Muscle of arm (tissue), 1 donor: ENCODE measurements at regions not wholly inside any gene's neighbourhood (a gene's known extent, or its start where the extent isn't known, plus 50 kb on each side); places are given as distances from the start of the nearest gene placed in this dataset.

ENCODE experiments used
- DNase-seq: peaks from one replicate; pipeline ENCODE4 v3.0.0-alpha.2; 2013

GRCh38 chr10:4691301-4691700, 134.7 kb upstream of the AKR1E2 start:
- DNase-seq, result no peak

DNA sequence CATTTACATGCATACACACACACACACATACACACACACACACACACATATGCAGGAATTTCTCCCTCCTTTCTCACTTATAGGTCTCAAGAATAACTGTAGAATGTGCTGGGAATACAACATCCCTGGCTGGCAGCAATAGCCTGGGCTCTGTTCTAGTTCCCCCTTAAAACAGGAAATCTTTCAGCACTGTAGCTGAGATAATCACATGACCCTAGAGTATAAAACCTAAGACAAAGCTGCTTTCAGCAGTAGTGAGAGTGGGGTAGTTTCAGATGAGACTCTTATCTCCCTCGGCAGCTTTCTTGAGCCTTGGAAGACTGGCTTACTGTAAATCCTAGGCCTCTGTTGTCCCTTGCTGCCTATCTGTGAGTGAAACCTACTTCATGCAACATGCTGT, 137.4 kb upstream of the AKR1E2 start:
- DNase-seq, result no peak

DNA sequence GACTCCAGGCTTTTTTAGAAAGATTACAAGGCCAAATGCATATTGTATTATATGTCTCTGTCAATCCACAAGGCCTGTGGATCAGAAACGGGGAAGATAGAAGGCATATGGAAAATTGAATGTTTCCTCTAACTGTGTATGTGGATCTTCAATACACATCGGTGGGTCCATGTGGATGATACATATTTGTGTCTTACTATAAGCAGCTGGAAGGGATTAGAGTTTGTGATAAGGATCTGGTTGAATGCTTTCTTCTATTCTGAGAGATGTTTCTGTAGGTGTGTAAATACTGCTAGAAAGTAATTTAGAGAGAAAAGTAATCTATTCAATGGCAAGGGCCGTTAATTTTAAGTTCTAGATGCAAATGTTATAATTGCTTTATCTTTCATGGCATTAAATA, 137.8 kb upstream of the AKR1E2 start:
- DNase-seq, result no peak

- DNase-seq, result no peak
Measured at GRCh38 chr10:4687397-4687796, 138.6 kb upstream of the AKR1E2 start.

DNA sequence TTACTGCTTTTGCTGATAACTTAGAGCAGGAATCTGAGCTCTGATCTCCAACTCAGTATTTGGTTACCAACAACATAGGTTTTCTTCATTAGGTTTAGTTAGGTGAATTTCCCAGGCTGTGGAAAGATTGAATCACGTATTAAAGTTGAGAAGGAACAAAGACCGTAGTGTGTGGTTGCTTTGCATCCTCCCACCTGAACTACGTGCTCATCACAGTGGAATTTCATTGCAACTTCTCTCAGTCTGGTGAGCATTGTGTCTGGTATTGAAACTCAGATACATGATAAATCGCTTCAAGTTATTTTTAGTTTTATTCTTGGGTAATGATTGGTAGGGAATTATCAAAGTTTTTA, 139.4 kb upstream of the AKR1E2 start:
- no peak for DNase-seq

GRCh38 chr10:4685904-4686643, 139.9 kb upstream of the AKR1E2 start:
- no peak for DNase-seq

- no peak for DNase-seq
Measured at GRCh38 chr10:4685491-4685890, 140.5 kb upstream of the AKR1E2 start.

DNA sequence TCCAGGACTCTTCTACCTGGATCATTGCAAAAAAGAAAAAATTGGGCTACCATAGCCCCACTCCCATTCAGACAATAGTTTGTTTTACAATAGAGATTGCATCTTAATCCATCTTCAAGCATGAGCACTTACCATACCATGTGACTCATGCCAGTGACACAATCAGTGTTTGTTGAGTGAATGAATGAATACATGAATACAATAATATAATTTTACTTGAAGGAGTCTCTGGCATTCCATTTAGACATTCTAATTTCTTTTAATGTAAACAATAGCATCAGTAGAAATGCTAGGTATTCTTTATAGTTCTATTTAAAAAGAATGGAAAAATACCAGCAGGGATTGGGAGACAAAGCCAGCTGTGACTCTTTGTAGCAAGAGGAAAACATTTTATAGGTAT, 141.6 kb upstream of the AKR1E2 start:
- no peak for DNase-seq

GRCh38 chr10:4683838-4684237, 142.2 kb upstream of the AKR1E2 start:
- no peak for DNase-seq

DNA sequence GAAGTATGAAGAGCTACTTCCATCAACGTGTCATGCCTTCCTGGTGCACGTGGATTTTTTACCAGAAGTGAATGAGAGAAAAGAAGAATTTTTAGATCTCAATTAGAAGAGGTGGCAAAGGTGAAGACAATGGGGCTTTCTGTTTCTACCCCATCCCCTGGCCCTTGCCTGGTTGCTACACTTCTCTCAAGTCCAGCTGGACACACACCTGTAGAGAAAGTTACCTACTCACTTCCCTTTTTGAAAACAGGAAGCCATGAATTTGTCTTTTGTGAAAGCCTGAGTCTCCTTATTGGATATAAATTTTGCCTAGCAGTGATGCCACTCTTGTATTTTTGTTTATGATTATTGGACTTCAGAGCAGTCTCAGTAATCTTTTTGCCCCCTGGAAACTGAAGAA, 142.9 kb upstream of the AKR1E2 start:
- DNase-seq, result no peak

DNA sequence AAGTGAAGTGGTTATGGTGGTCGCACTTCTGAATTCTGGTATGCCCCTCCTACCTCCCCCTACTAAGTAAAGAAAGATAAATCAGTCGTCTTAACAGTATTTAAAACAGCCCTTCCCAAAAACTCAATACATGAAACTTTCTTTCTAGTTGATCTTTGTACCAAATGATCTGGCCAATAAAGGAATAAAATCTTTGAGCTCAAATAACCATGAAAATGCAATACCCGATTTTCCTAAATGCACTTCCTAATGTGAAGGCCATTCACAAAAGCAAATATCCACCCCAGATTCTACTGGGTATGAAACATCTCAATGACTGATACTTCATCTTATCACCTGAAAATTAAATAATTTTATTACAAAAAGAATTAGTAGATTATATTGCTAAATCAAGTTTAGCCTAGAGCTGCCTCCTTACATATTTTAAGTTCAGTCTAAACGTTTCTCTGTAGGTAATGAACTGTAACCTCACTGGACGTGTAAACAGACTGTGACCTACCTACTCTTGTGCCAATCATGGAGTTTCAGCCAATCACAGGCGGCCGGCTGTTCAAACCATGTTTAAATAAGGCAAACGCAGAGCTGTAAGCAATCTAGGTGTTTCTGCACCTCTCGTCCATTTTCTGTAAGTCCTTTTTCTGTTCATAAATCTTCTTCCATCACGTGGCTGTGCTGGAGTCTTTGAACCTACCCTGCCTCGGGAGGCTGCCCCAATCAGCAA, 146.9 kb upstream of the AKR1E2 start:
- DNase-seq, result no peak

GRCh38 chr10:4678023-4678950, 147.7 kb upstream of the AKR1E2 start:
- DNase-seq, result no peak

DNA sequence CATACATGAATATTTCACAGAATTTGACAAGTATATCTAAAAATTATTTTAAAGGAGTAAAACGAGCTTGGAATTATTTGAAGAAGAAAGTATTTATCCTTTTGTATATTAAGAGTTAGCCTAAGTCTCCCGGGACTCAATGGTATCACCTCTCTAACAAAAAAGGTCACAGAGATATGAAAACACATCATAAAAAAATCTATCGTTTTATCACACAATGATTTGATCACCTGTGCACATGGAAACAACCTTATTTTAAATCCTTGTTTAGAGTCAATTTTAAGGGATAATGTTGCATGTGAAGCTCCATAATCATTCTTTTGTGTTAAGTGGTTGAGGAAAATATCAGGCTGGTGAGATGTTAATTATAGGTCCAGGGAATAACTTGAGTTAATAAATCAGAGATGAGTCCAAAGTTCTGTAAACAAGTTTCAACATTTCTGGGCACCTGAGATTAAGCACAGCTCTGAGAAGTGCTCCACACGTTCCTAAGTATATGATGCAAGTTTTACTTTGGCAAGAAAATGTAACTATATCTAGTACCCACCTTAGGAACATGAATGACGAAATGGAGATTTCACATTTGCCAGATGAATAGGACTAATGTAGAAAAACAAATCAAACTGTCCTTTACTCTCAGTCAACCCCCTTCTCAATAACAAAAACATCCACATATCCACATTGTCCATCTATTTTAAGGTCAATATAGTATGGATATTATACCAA, 148.5 kb upstream of the AKR1E2 start:
- DNase-seq, result no peak

DNA sequence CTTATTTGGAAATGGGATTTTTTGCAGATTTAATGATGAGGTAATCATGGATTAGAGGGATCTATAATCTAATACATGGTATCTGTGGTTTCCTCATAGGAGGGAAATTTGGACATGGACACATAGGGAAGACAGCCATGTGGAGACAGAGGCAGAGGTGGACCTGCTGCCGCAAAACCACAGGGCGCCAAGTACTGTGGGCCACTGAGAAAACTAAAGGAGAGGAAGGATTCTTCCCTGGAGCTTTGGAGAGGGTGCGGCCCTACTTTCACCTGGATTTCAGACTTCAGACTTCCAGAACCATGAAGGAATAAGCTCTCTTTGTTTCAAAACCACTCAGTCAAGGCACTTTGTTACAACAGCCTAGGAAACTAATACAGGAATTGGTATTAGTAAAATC, 149.4 kb upstream of the AKR1E2 start:
- no peak for DNase-seq

DNA sequence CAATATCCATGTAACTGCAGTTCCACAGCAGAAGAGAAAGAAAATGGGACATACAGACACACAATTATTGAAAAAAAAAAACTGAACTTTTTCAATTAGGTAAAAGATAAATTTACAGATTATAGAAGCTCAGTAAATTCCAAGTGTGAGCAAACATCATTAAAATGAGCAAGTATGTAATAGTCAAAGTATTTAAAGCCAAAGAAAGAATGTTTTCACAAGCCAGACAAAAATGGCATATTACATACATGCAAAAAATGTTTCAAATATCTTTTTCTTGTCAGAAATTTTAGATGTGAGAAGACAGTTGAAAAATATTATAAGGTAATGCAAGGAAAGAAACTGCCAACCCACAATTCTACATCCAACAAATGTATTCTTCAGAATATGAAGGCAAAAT, 150.2 kb upstream of the AKR1E2 start:
- no peak for DNase-seq

GRCh38 chr10:4673279-4674040, 152.5 kb upstream of the AKR1E2 start:
- DNase-seq, result no peak

DNA sequence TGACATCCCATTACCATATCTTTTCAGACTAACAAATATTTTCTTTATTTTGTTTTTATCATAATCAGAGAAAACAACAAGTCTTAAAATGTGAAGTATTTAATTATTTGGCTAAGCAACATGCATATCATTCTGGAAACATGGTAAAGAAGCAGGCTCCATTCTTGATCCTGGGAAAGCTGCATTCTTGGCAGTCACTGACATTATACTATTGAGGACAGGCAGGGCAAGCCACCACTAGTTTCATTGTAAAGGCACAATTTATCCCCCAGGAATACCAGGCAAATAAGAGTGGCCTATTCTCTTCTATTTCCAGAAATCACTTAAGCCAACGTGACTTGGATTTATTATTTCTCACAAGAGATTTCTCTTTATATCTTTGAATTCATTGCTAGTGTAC, 153.8 kb upstream of the AKR1E2 start:
- no peak for DNase-seq

GRCh38 chr10:4671451-4672145, 154.4 kb upstream of the AKR1E2 start:
- DNase-seq, result no peak

- no peak for DNase-seq
Measured at GRCh38 chr10:4670737-4671136, 155.3 kb upstream of the AKR1E2 start.

- no peak for DNase-seq
Measured at GRCh38 chr10:4669585-4669984, 156.4 kb upstream of the AKR1E2 start.
